Spinal cord (tissue), 9 donors: ENCODE measurements at regions not wholly inside any gene's neighbourhood (a gene's known extent, or its start where the extent isn't known, plus 50 kb on each side); places are given as distances from the start of the nearest gene placed in this dataset.

ENCODE experiments used
- DNase-seq, 6 donors: peaks; one replicate each; pipeline versions ENCODE4 v3.0.0 to v3.0.0-alpha.2; 2013 to 2015; ENCODE audit warnings: low spot score in 6 of 6, low read depth in 4 of 6
- H3K27ac ChIP-seq: one replicate; pipeline ENCODE4 v1.5.1; 2013; ENCODE audit warnings: low read depth, low read length, control low read depth
- H3K27me3 ChIP-seq: one replicate; pipeline ENCODE4 v1.6.1; 2013; ENCODE audit warnings: low read length; ENCODE audit not compliant: control insufficient read depth, insufficient read depth
- H3K36me3 ChIP-seq: one replicate; pipeline ENCODE4 v1.6.1; 2013; ENCODE audit warnings: low read length; ENCODE audit not compliant: control insufficient read depth, insufficient read depth
- H3K4me1 ChIP-seq: one replicate; pipeline ENCODE4 v1.6.1; 2013; ENCODE audit warnings: low read length; ENCODE audit not compliant: control insufficient read depth, insufficient read depth
- H3K4me3 ChIP-seq: one replicate; pipeline ENCODE4 v1.5.1; 2013; ENCODE audit warnings: low read depth, low read length, control low read depth
- H3K9me3 ChIP-seq: one replicate; pipeline ENCODE4 v1.6.1; 2013; ENCODE audit warnings: low read length; ENCODE audit not compliant: control insufficient read depth, insufficient read depth
- WGBS: methylation state at CpG from one replicate; pipeline ENCODE4 v1.1.5; 2013; ENCODE audit warnings: missing lambda C conversion rate; ENCODE audit not compliant: insufficient coverage; 5-methylcytosine and 5-hydroxymethylcytosine counted together
- donor health status: healthy.

- H3K36me3 ChIP-seq, result no peaks in the 10 kb centered on the region
- H3K4me1 ChIP-seq, result peaks cover 4% of the 10 kb centered on the region
- no peak overlapping the region for H3K4me3 ChIP-seq
- H3K27me3 ChIP-seq, result no peaks in the 10 kb centered on the region
- peak in 1 of 6 donors; percentile 16 for DNase-seq
- no peak overlapping the region for H3K27ac ChIP-seq
- 53% methylated on average over 7 of the region's 12 CpGs for WGBS
- peaks cover 2% of the 10 kb centered on the region for H3K9me3 ChIP-seq
Measured at GRCh38 chr13:21812192-21812626, 141.3 kb downstream of the FGF9 start.

- Histone ChIP-seq H3K36me3 (no peaks in the 10 kb centered on the region), H3K4me3 (no peak overlapping the region), H3K4me1 (peaks cover 4% of the 10 kb centered on the region), H3K9me3 (no peaks in the 10 kb centered on the region), H3K27me3 (no peaks in the 10 kb centered on the region), H3K27ac (no peak overlapping the region)
- no peak for DNase-seq
- no CpG with 5 or more reads among the region's 4 CpGs for WGBS
Measured at GRCh38 chr13:21813110-21813509, 142.2 kb downstream of the FGF9 start.

DNA sequence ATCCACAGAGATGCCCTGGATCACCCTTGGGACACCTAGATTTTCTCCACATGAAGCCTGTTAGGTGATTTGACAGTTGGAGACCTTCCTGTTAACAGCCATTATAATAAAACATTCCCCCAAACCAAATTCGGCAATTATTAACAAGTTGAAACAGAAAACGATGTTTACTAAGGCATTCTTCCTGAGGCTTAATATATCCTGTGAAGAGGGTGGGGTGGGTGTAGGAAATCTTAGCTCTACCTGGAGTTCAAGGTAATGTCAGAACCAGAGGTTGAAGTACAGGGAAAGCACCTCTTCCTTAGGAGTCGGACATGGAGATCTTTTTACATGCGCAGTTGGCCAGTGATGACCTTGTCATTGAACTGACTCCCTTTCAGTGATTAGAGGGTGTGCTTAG, 143.0 kb downstream of the FGF9 start:
- no peaks in the 10 kb centered on the region for H3K36me3 ChIP-seq
- H3K4me1 ChIP-seq, result peaks cover 4% of the 10 kb centered on the region
- no peaks in the 10 kb centered on the region for H3K9me3 ChIP-seq
- WGBS, result 87% methylated on average over 2 of the region's 4 CpGs
- no peak for DNase-seq
- no peaks in the 10 kb centered on the region for H3K27me3 ChIP-seq
- no peak overlapping the region for H3K4me3 ChIP-seq
- no peak overlapping the region for H3K27ac ChIP-seq

DNA sequence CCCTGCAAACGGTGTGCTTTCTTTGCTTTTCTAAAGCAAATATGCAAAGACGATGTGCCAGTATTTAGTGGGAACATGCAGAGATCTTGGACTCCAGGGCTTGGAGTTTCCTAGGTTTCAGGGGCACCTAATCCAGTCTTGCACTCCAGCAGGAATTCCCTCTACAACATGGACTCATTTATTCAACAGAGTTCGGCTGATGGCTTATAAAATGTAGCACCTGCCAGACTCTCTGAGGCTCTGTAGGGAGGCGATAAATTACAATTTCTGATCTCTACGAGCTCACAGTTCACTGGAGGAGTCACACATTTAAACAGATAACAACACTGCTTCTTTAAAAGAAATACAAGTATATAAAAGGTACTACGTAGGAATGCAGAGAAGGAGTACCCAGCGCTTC, 143.7 kb downstream of the FGF9 start:
- WGBS, result 36% methylated on average over 2 of the region's 7 CpGs
- Histone ChIP-seq H3K4me3 (no peak overlapping the region), H3K36me3 (no peaks in the 10 kb centered on the region), H3K9me3 (no peaks in the 10 kb centered on the region), H3K4me1 (peaks cover 4% of the 10 kb centered on the region), H3K27ac (no peak overlapping the region), H3K27me3 (no peaks in the 10 kb centered on the region)
- DNase-seq, result peak in 1 of 6 donors; percentile 59

- WGBS, result over 99% methylated on average over 25 of the region's 25 CpGs
- H3K27ac ChIP-seq, result no peak overlapping the region
- no peaks in the 10 kb centered on the region for H3K36me3 ChIP-seq
- no peaks in the 10 kb centered on the region for H3K27me3 ChIP-seq
- DNase-seq, result no peak
- H3K4me3 ChIP-seq, result no peak overlapping the region
- no peaks in the 10 kb centered on the region for H3K9me3 ChIP-seq
- H3K4me1 ChIP-seq, result no peaks in the 10 kb centered on the region
Measured at GRCh38 chr13:21817878-21818277, 147.0 kb downstream of the FGF9 start.

GRCh38 chr13:21822029-21822428, 151.2 kb downstream of the FGF9 start:
- Histone ChIP-seq H3K4me1 (no peaks in the 10 kb centered on the region), H3K9me3 (no peaks in the 10 kb centered on the region), H3K36me3 (no peaks in the 10 kb centered on the region), H3K27ac (no peak overlapping the region), H3K4me3 (no peak overlapping the region), H3K27me3 (no peaks in the 10 kb centered on the region)
- 80% methylated on average over 2 of the region's 4 CpGs for WGBS
- DNase-seq, result no peak

- Histone ChIP-seq H3K4me3 (no peak overlapping the region), H3K9me3 (no peaks in the 10 kb centered on the region), H3K27me3 (no peaks in the 10 kb centered on the region), H3K4me1 (no peaks in the 10 kb centered on the region), H3K36me3 (no peaks in the 10 kb centered on the region), H3K27ac (no peak overlapping the region)
- no peak for DNase-seq
- WGBS, result 83% methylated on average over 6 of the region's 6 CpGs
Measured at GRCh38 chr13:21823416-21823815, 152.5 kb downstream of the FGF9 start.

DNA sequence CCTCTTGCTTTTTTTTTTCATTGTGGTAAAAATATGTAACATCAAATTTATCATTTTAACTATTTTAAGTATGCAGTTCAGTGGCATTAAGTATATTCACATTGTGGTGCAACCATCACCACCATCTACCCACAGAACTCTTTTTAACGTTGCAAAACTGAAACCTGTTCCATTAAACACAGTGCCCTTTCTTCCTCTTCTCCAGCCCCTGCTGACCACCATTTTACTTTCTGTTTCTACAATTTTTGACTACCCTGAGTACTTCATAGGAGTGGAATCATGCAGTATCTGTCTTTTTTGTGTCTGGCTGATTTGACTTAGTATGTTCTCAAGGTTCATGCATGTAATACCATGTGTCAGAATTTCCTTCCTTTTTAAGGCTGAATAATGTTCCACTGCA, 153.1 kb downstream of the FGF9 start:
- no peak overlapping the region for H3K4me3 ChIP-seq
- WGBS, result 80% methylated on average over 1 of the region's 1 CpG
- H3K4me1 ChIP-seq, result no peaks in the 10 kb centered on the region
- no peaks in the 10 kb centered on the region for H3K36me3 ChIP-seq
- DNase-seq, result no peak
- no peak overlapping the region for H3K27ac ChIP-seq
- H3K27me3 ChIP-seq, result no peaks in the 10 kb centered on the region
- H3K9me3 ChIP-seq, result no peaks in the 10 kb centered on the region

GRCh38 chr13:21825186-21825585, 154.3 kb downstream of the FGF9 start:
- no peaks in the 10 kb centered on the region for H3K9me3 ChIP-seq
- no peak overlapping the region for H3K4me3 ChIP-seq
- no peak overlapping the region for H3K27ac ChIP-seq
- no peaks in the 10 kb centered on the region for H3K4me1 ChIP-seq
- no peak for DNase-seq
- no peaks in the 10 kb centered on the region for H3K36me3 ChIP-seq
- 81% methylated on average over 5 of the region's 6 CpGs for whole genome bisulfite sequencing
- H3K27me3 ChIP-seq, result no peaks in the 10 kb centered on the region

DNA sequence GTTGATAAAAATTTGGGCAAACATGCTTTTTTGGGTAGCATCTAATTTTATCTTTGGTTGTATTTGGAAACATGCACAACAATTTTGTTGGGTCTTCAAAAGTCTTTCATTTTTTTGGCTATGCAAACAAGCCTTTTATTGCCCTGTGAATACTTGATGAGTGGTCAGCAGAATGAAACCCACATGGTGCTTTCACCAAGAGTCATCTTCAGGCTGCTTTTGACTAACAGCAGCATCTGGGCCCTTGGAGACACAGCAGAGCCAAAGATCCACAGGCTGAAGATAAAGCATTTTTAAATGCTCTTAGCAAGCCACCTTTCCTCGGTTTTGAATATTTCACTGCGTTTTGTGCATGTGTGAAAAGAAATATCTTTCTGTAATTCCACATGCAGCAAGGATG, 154.9 kb downstream of the FGF9 start:
- H3K4me3 ChIP-seq, result no peak overlapping the region
- no peaks in the 10 kb centered on the region for H3K9me3 ChIP-seq
- no peak overlapping the region for H3K27ac ChIP-seq
- no peaks in the 10 kb centered on the region for H3K27me3 ChIP-seq
- DNase-seq, result no peak
- H3K4me1 ChIP-seq, result no peaks in the 10 kb centered on the region
- WGBS, result no CpG with 5 or more reads among the region's 2 CpGs
- no peaks in the 10 kb centered on the region for H3K36me3 ChIP-seq
